Nucleus accumbens (tissue), 56 donors: ENCODE measurements at regions not wholly inside any gene's neighbourhood (a gene's known extent, or its start where the extent isn't known, plus 50 kb on each side); places are given as distances from the start of the nearest gene placed in this dataset.

Source experiments
- DNase-seq, 56 donors: peaks; one replicate each; lab custom pipeline; 2025; lab: John Stamatoyannopoulos, UW

DNA sequence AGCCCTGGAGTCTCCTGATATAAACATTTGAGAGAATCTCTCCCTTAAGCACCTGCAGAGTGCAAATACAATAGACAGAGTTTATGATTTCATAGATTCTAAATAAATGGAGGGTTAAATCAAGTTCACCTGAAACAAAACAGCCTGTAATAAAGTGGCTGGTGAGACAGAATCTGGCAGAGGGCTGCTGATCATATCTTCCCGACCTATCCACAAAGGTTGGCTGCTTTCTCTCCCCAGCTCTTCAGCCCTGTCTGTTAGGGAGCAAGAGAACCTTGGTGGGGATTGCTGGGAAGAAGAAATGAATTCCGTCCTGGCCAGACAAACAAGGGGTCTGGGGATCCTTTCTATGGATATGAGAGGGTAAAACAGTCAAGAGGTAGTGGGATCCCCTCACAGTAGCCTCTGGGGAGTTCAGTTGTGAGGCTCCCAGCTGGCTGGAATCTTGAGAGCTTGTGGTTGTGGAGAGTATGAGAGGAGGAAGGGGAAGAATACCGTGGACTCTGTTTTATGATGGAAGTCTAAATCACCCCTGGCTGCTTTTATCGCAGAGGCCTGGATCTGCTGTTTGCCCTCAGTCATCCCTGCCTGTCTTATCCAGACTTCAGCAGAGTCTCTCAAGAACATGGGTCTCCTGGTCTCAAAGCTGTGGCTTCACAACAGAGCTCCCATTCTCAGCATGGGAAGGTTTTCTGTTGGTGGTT lies 451.3 kb downstream of the NTRK3 start:
- DNase-seq = no peak

DNA sequence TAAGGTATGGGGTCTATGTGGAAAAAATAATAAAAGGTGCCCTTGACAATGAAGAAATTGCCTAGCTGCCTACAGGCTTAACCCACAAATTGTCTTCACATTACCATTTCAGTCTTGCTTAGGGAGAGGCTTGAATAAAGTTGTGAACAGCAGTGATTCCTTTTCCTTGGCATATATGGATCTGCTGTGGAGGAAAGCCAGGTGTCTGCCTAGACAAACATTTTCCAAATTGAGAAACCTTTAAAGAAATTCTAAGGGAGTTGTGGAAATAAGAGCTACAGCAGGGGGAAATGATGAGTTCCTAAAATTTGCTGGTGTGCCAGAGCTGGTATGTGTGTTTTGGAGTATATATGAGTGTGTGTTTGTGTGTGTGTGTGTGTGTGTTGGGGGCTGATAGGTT lies 452.1 kb downstream of the NTRK3 start:
- DNase-seq = no peak

DNA sequence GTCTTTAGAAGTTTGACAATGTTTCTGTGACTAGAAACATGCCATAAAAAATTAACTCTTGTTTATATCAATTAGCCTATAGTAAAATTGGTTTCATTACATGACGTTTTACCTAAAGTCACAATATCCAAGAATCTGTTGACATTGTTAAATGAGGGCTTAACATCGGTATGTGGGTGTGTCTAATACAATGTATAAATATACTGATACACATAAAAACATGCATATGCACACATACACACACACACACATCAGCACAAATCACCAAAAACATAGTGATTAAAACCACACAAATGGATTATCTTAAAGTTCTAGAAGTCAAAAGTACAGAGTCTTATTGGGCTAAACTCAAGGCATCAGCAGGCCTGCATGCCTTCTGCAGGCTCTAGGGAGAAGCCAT lies 456.7 kb downstream of the NTRK3 start:
- DNase-seq = no peak

DNA sequence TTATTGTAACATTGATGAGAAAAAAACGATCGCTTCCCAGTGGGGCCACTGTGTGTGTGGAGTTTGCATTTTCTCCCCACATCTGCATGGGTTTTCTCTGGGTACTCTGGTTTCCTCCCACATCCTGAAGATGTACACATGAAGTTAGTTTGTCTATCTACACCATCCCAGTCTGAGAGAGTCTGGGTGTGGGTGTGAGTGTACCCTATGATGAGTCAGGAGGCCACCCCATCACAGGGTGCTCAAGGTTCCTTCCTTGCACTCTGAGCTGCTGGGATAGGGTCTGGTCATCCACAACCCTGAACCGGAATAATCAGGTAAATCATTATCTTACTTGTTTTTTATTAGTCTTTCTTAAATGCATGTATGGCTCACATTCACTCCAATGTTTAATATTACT lies 457.1 kb downstream of the NTRK3 start:
- no peak for DNase-seq

DNA sequence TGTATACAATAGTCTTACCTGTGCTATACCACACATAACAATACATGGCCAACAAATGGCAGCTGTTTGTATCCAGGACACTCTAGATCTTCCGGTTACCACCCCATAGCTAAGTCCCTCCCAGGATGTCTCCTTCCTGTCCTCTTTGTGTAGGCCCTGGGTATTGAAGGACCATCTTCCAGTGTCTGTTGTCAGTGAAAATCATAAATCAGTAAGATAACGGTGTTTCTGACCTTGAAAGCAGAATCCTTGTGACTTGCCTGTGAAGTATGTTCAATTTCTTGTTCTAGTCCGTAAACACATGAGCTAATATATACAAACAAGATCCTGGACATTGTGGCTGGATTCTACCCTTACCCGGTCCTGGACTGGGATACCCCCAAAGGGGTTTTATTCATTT lies 462.8 kb downstream of the NTRK3 start:
- no peak for DNase-seq

DNA sequence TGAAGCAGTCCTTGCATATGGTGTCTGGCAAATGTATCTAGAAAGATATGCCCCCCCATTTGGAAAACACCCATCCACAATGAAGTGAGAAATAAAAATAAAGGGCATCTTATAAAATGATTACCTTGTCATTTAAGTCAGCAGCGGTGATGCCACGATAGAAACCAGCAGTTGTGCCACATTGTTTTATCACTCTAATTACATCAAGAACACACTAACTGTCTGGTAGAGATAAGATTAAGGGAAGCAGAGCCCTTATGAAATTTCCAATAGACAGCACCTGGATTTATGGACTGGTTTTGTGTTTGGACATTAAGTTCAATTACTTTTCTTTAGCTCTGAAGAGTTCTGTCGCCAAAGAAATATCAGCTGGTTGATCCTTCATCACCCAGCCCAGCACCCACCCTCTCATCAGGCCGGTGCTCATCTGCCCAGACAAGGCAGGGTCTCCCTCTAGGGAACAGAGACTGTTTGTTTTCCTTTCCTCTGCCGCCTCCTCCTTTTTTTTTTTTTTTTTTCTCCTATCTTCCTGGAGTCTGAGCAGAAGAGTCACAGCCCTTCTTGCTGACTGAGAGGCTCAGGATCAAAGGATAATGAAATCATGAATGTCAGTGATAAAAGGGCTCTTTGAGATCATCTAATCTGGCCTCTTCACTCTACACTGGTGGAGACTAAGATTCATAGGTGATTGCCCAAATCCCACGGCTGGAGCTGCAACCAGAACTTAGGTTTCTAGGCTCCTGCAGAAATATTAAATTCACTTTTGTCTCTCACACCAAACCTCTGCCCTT lies 464.1 kb downstream of the NTRK3 start:
- no peak for DNase-seq

DNA sequence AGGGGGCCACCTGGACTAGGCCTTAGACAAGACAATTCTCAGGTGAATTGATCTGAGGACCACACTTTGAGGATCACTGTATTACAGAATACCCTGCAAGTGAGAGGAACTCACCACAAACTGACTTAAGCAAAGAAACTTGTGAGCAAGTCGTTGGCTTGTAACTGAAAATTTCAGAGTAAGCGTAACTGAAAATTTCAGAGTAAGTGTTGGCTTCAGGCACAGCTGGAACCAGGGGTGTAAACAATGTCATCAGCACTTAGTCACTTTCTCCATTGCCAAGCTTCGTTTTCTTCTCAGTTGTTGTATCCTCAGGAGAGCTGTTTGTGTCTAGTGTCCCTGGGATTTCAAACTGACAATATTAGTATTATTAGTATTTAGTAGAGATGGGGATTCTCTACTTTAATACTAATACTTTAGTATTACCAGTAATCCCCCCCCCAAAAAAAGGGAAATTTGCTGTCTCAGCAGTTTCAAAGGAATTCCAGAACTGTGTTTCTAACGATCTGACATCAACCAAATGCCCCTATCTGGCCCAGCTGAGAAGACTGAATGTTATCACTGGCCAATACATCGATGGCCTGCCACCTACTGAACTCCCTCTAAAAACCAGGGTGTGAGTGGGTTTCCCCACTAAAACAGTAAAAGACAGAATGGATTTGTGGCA lies 474.4 kb downstream of the NTRK3 start:
- DNase-seq = no peak

DNA sequence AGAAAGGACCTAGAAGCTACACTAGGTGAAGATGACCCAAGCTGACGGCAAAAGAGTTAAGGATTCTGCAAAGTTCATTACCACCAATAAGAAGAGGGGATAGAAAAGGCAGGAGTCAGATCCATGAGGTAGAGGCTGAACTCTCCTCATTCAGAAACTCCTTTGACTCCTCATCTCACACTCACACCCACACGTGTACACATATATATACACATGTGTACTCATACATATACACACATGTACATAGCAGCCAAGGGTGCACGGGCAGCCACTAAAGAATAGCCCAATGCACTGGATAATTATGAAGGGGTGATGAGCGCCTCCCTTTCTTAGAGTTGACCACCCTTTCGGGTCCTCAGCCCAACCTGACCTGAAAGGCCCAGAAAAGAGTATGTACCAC lies 476.8 kb downstream of the NTRK3 start:
- DNase-seq = no peak

DNA sequence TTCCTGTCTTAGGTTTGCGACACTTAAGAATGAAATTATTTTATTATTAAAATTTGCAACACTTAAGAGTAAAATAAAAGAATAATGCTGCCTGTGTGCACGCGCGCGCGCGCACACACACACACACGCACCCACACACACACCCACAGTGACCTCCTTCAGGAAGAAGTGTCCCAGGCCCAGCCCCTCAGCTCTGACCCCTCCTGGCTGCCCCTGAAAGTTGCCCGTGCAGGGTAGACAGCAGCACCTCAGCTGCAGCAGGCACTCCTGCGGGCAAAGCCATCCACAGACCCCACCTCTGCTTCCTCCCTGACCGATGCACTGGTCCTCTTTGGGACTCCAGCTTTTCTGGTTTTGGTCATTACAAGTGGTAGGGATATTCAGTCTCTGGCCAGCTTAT lies 478.2 kb downstream of the NTRK3 start:
- DNase-seq = no peak

DNA sequence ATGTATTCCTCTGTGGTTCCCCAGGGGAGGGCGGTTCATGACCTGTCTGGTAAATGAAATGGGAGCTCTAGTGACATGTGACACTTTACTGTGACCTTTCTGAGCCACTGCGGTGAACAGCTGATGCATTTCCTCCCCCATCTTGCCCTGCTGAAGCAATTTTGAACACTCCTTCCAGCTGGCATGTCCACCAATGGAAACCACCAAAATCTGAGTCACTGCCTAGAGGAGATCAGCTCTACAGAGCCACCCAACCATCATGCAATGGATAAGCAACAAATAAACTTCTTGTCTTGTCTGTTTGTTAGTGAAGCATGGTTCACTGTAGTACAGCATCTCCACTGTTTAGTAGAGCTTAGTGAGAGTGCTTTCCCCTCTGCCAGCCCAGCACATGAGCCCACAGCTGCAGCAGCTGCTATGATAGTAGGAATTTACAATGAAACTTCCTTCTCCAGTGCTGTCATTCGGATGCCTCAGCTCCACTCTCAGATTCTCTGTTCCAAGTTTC lies 479.4 kb downstream of the NTRK3 start:
- DNase-seq = peak in 19 of 56 donors; percentile 1 to 56 (median 9)

DNA sequence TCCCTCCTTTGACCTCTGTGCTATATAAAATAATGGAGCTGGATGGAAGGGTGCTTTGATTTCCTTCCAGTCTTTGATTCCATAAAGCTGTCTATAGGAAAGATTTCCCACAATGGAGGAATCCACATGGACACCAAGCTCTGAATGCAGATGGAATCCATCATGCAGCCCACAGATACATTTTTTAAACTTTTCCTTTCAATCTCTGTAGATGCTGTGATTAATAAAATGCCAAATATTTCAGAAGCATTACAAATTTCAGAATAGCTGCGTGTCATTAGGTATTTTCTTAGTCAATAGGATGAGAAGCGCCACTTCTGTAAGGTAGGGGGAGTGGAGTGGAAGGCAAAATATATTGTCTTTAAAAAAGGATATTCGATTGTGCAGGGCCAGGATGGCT lies 489.0 kb downstream of the NTRK3 start:
- DNase-seq = no peak

DNA sequence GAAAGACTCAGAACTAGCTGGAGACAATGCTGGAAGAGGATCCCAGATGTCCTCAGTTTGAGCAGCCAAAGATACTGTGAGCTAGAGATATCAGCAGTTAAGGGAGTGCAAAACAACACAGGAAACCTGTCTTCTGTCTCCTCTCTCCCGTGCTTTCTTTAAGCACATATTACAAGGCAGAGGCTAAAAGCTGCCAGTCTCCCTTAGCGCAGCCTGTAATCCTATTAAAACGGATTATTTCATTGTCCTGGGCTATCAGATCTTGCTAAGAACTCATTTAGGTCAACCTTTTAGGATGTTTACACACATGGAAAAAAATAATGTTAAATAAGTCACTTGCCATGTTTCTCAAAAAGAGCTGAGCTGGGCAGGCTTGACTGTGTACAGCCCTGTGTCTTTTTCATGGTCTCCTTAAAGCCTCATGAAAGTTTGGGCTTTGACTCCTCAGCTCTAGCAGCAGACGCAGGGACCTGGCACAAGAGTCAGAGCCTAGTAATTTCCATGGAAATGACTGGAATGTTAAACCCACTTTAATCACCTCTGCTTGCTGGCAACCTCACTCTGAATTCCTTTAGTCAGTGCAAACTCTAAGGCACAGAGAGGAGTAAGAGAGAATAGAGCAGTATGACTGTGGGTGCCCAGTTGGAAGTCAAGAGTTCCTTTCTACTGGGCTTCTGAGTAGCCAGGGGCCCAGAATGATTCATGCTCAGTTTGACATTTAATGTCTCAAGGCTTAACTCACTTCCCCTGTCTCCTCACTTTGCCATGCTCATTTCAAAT lies 491.9 kb downstream of the NTRK3 start:
- DNase-seq = no peak

DNA sequence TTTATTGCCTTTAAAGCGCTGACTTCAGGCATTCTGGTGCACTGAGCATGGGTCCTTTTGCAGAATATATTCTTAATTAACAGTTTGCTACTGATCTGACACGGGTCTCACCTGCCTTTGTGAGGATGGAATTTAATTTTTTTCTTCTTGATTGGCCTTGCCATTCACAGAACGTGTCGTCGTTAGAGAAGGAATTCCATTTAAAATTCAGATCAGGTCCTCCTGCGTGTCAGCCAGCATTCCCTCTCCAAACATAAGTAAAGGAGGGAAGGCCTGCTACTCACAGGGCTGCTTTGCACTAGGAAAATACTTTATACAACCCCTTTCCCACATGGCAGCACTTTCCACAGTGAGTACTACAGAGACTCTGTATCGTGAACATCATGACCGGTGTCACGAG lies 492.7 kb downstream of the NTRK3 start:
- no peak for DNase-seq

DNA sequence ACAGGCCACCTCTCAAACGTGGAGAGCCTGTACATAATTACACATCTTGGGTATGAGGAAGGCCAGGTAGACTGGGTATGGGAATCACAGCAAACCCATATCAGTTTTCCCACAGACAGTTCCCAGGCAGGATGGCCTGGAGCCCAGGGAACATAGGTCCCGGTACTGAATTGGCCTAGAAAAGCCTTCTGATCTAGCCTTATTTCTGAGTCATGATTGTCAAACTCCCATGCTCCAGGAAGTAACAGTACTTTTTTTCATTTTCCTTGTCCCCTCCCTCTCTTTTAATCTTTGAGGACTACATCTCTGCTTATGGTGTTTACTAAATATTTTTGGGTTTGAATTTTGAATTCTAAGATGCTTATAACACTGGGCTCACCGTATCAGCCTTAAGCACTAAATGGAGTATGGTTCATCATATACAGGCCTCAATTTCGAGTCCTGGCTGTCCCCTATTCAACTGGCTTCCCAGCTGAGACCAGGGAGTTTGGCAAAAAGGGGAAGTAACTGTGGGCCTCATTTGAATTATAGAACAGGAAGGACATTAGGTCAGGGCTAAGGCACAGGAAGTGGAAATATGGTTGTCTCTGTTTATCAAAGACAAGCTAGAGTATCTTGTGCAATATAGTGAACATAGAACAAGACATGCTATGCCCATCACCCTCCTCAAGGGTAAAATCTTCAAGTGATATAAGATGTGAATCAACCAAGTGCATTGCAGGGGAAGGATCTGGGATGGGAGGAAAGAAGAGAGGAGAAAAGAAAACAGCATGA lies 494.6 kb downstream of the NTRK3 start:
- DNase-seq = no peak

DNA sequence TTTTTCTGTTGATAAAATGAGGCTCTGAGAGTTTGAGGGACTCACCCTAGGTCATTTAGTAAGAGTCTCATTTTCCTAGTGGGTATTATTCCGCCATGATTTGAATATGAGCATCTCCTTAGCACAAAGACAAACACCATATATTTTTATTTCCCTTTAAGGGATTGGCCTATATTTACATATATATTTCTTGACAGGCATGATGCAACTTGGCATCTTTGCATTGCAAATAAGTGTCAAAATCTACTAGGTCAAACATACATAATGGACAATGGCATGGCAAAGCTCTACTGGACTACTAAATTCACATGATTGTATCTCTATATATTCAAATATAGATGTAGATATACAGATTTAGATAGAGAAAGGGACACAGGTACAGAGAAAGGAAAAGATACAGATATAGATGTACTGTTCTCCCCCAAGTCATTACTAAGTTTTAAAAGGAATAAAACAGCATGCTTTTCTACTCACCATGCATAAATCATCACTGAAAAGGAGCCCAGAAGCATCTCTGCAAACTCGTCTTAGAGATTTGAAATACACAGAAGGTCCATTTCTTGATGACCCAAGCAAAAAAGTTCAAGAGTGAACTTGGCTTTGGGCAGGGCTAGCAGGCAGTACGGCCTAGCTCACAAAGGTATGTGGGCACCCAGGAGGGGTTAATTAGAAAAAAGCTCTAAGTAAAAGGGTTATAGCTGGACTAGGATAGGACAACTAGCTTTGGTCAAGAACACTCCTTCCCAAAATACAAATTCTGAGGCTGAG lies 495.8 kb downstream of the NTRK3 start:
- no peak for DNase-seq

DNA sequence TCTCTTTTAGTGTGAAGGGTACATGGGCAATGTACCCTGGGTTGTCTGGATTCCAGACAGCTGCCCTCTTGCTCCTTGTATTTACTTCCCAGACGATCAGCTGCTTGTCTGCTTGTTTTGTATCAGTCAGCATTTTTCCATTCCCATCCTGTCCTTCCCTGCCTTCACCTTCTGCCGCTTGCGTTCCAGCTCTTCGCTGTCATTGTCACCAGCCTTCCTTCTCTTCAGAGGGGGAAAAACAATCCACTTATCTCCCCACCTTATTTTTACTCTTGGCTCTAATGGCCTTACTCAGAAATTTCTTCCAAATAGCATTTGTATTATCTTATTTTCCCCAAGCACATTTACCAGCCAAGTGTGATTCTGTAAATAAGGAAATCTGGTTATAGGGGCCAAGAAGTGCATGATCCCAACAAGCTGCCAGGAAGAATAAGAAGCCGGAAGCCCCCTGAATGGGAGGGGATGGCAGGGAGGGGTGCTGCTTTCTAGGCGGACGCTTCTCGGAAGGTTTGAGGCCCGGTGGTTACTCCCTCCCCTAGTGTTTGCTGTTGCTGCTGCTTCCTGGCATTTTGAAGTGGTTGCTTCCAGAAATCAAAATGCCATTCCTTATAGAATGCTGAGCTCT lies 497.6 kb downstream of the NTRK3 start:
- DNase-seq = no peak

DNA sequence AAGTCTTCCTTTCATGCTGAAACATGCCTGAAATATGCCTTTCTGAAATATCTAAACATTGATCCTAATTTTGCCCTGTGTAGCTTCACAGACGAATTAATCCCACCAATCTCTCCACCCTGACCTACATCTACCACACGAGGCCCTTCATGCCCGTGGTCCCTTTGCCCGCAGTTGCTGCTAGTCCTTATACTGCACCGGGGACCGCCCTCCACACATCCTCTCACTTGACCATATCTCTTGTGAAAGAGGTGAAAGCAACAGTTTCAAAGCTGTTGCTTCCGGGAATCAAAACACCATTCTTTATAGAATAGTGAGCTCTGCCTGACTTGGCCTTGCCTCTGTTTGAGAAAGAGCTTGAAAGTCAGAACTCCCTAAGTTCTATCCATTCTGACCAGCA lies 499.5 kb downstream of the NTRK3 start:
- DNase-seq = no peak

DNA sequence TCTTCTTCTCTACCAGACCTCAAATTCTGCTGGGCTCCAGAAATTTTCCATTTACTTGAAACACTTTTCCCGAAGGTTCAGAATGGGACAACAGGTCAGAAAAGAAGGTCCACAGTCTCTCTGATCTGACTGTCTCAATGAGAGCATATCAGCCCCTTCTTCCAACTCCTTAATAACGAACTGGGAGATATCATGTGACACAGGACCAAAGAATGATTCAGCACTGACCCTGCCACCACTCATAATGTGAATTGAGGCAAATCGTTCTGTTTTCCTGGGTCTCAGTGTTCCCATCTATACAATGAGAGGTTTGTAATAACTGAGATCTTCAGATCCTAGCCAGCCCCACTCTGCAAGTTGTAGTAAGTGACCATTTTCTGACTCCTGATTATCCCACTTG lies 500.5 kb downstream of the NTRK3 start:
- DNase-seq = no peak

DNA sequence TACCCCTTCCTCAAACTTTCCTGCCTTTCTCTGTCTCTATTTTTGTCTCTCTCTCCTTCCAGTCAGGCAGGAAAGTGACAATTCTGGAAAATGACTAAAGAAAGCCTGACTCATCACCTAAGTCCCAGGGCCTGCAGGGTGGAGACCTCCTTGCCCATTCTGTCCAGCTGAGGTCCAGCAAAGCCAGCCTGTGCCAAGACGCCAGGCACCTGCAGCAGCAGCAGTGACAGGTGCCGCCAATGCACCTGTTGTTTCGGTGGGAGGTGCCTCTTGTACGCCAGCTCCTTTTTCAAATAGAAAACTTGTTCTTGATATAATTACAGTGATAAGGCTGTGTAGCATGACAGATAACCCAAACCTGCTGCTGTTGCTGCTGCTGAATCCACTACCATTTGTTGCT lies 501.3 kb downstream of the NTRK3 start:
- no peak for DNase-seq
